MM.1S (cell line): ENCODE measurements at regions not wholly inside any gene's neighbourhood (a gene's known extent, or its start where the extent isn't known, plus 50 kb on each side); places are given as distances from the start of the nearest gene placed in this dataset.
"Not testable (repeated sequence)": the region's sequence is repeated elsewhere in the genome, so short reads cannot be mapped to it uniquely, and the experiment has no call there.

Source experiments
- CTCF ChIP-seq: fragments of 300-600 bp; sonication (generic); IDR thresholded peaks from 2 replicates; pipeline ENCODE4 v1.5.1; 2016; ENCODE audit warnings: antibody characterized with exemption, low read length, mixed read lengths
- EZH2 ChIP-seq: fragments of 300-600 bp; sonication (generic); optimal IDR thresholded peaks from 2 replicates; pipeline ENCODE3; 2017; ENCODE audit warnings: low read depth, mild to moderate bottlenecking, antibody characterized with exemption, low read length, mixed read lengths
- EZH2phosphoT487 ChIP-seq: fragments of 300-600 bp; sonication (generic); IDR thresholded peaks from 2 replicates; pipeline ENCODE4 v1.6.1; 2018; ENCODE audit warnings: antibody characterized with exemption, low read length

DNA sequence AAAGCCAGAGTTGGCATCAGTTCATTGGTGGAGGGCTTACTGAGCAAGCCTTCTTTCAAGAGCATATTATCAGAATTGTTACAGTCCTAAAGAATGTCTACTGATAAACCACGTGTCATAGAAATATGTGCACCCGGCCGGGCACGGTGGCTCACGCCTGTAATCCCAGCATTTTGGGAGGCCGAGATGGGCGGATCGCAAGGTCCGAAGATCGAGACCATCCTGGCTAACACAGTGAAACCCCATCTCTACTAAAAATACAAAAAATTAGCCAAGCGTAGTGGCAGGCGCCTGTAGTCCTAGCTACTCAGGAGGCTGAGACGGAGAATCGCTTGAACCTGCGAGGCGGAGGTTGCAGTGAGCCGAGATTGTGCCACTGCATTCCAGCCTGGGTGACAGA, 66.4 kb upstream of the SLC66A3 start:
- TF ChIP-seq CTCF, EZH2, EZH2phosphoT487: not testable (repeated sequence)
